ENCODE measurements at regions not wholly inside any gene's neighbourhood (a gene's known extent, or its start where the extent isn't known, plus 50 kb on each side); places are given as distances from the start of the nearest gene placed in this dataset.
"Not testable (repeated sequence)": the region's sequence is repeated elsewhere in the genome, so short reads cannot be mapped to it uniquely, and the experiment has no call there.

DNA sequence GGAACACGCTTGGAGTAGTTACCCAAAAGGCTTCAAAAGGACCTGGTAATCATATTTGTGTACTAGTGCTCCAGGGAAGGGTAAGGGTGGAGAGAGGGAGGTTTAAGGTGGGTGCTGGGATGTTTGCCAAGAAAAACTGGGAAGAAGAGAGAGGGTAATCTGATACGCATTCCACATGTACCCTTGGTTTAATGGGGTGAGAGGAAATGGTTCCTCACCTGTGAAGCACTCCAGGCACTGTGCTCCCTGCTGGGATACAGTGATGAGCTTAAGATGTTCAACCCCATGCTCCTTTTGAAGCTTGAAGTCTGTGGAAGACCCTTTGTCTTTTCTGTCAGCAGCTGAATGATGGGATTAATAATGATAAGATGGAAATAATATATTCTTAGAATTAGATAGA, 98.4 kb downstream of the COX7C start:
- H3K4me1 ChIP-seq (ENCODE audit: control insufficient read depth in 3 of 3, insufficient read depth in 3 of 3, low read length in 3 of 3): no peaks in the 10 kb centered on the region
- H3K9ac ChIP-seq (ENCODE audit: low read depth in 1 of 3, low read length in 3 of 3): no peak overlapping the region
- no peaks in the 10 kb centered on the region for H3K9me3 ChIP-seq (ENCODE audit: control insufficient read depth in 3 of 3, low read length in 3 of 3)
- no peak overlapping the region for H3K4me3 ChIP-seq (ENCODE audit: low read length in 3 of 3)
- no peaks in the 10 kb centered on the region for H3K27me3 ChIP-seq (ENCODE audit: control insufficient read depth in 3 of 3, insufficient read depth in 3 of 3, low read length in 3 of 3)
- no peaks in the 10 kb centered on the region for H3K36me3 ChIP-seq (ENCODE audit: control insufficient read depth in 3 of 3, insufficient read depth in 3 of 3, low read length in 3 of 3)
- no peak overlapping the region for H3K27ac ChIP-seq (ENCODE audit: low read depth, low read length)

- H3K9me3 ChIP-seq (ENCODE audit: control insufficient read depth in 3 of 3, low read length in 3 of 3); H3K36me3 ChIP-seq (ENCODE audit: control insufficient read depth in 3 of 3, insufficient read depth in 3 of 3, low read length in 3 of 3); H3K4me3 ChIP-seq (ENCODE audit: low read length in 3 of 3); H3K27ac ChIP-seq (ENCODE audit: low read depth, low read length); H3K27me3 ChIP-seq (ENCODE audit: control insufficient read depth in 3 of 3, insufficient read depth in 3 of 3, low read length in 3 of 3); H3K4me1 ChIP-seq (ENCODE audit: control insufficient read depth in 3 of 3, insufficient read depth in 3 of 3, low read length in 3 of 3); H3K9ac ChIP-seq (ENCODE audit: low read depth in 1 of 3, low read length in 3 of 3): not testable (repeated sequence)
Measured at GRCh38 chr5:86731319-86732117, 113.8 kb downstream of the COX7C start.

GRCh38 chr5:86735370-86735769, 117.6 kb downstream of the COX7C start:
- Histone ChIP-seq H3K27ac (ENCODE audit: low read depth, low read length) (no peak overlapping the region), H3K9ac (ENCODE audit: low read depth in 1 of 3, low read length in 3 of 3) (no peak overlapping the region), H3K36me3 (ENCODE audit: control insufficient read depth in 3 of 3, insufficient read depth in 3 of 3, low read length in 3 of 3) (no peaks in the 10 kb centered on the region), H3K4me3 (ENCODE audit: low read length in 3 of 3) (no peak overlapping the region), H3K27me3 (ENCODE audit: control insufficient read depth in 3 of 3, insufficient read depth in 3 of 3, low read length in 3 of 3) (no peaks in the 10 kb centered on the region), H3K4me1 (ENCODE audit: control insufficient read depth in 3 of 3, insufficient read depth in 3 of 3, low read length in 3 of 3) (no peaks in the 10 kb centered on the region), H3K9me3 (ENCODE audit: control insufficient read depth in 3 of 3, low read length in 3 of 3) (peaks cover 0 to 5% (median 0%) of the 10 kb centered on the region in 3 donors)

- no peak overlapping the region for H3K27ac ChIP-seq (ENCODE audit: low read depth, low read length)
- H3K9me3 ChIP-seq (ENCODE audit: control insufficient read depth in 3 of 3, low read length in 3 of 3): peaks cover 0 to 5% (median 0%) of the 10 kb centered on the region in 3 donors
- no peaks in the 10 kb centered on the region for H3K36me3 ChIP-seq (ENCODE audit: control insufficient read depth in 3 of 3, insufficient read depth in 3 of 3, low read length in 3 of 3)
- no peaks in the 10 kb centered on the region for H3K4me1 ChIP-seq (ENCODE audit: control insufficient read depth in 3 of 3, insufficient read depth in 3 of 3, low read length in 3 of 3)
- H3K4me3 ChIP-seq (ENCODE audit: low read length in 3 of 3): no peak overlapping the region
- H3K9ac ChIP-seq (ENCODE audit: low read depth in 1 of 3, low read length in 3 of 3): no peak overlapping the region
- H3K27me3 ChIP-seq (ENCODE audit: control insufficient read depth in 3 of 3, insufficient read depth in 3 of 3, low read length in 3 of 3): no peaks in the 10 kb centered on the region
Measured at GRCh38 chr5:86737579-86737978, 119.8 kb downstream of the COX7C start.

- H3K4me3 ChIP-seq (ENCODE audit: low read length in 3 of 3): no peak overlapping the region
- no peaks in the 10 kb centered on the region for H3K36me3 ChIP-seq (ENCODE audit: control insufficient read depth in 3 of 3, insufficient read depth in 3 of 3, low read length in 3 of 3)
- no peak overlapping the region for H3K27ac ChIP-seq (ENCODE audit: low read depth, low read length)
- H3K9me3 ChIP-seq (ENCODE audit: control insufficient read depth in 3 of 3, low read length in 3 of 3): no peaks in the 10 kb centered on the region
- H3K4me1 ChIP-seq (ENCODE audit: control insufficient read depth in 3 of 3, insufficient read depth in 3 of 3, low read length in 3 of 3): no peaks in the 10 kb centered on the region
- H3K27me3 ChIP-seq (ENCODE audit: control insufficient read depth in 3 of 3, insufficient read depth in 3 of 3, low read length in 3 of 3): no peaks in the 10 kb centered on the region
- no peak overlapping the region for H3K9ac ChIP-seq (ENCODE audit: low read depth in 1 of 3, low read length in 3 of 3)
Measured at GRCh38 chr5:86748538-86749105, 130.9 kb downstream of the COX7C start.

- no peak overlapping the region for H3K9ac ChIP-seq (ENCODE audit: low read depth in 1 of 3, low read length in 3 of 3)
Measured at GRCh38 chr5:86749841-86750240, 132.1 kb downstream of the COX7C start.

DNA sequence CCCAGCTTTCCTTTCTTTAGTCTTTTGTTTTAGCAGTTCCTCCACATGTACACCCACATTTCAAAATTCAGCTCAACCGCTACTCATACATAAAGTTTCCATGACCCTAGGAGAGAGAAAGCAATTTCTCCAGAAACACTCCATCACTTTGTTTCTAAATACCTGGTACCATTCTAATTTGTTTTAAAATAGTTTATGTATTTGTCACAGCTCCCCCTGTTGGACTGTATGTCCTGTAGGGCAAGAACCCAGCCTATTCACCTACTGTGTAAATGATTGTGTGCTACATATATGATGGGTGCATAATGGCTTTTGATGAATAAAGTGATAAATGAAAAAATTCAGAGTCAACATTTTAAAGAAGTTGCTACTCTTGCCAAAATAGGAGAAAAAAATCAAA, 139.1 kb downstream of the COX7C start:
- H3K9ac ChIP-seq (ENCODE audit: low read depth in 1 of 3, low read length in 3 of 3): no peak overlapping the region
- H3K9me3 ChIP-seq (ENCODE audit: control insufficient read depth in 3 of 3, low read length in 3 of 3): no peaks in the 10 kb centered on the region
- no peaks in the 10 kb centered on the region for H3K27me3 ChIP-seq (ENCODE audit: control insufficient read depth in 3 of 3, insufficient read depth in 3 of 3, low read length in 3 of 3)
- H3K36me3 ChIP-seq (ENCODE audit: control insufficient read depth in 3 of 3, insufficient read depth in 3 of 3, low read length in 3 of 3): no peaks in the 10 kb centered on the region
- H3K4me3 ChIP-seq (ENCODE audit: low read length in 3 of 3): no peak overlapping the region
- H3K27ac ChIP-seq (ENCODE audit: low read depth, low read length): no peak overlapping the region
- H3K4me1 ChIP-seq (ENCODE audit: control insufficient read depth in 3 of 3, insufficient read depth in 3 of 3, low read length in 3 of 3): no peaks in the 10 kb centered on the region

More at GRCh38 chr5:86749841-86750240, 132.1 kb downstream of the COX7C start:
- Histone ChIP-seq H3K27ac (ENCODE audit: low read depth, low read length) (no peak overlapping the region), H3K9me3 (ENCODE audit: control insufficient read depth in 3 of 3, low read length in 3 of 3) (no peaks in the 10 kb centered on the region), H3K4me3 (ENCODE audit: low read length in 3 of 3) (no peak overlapping the region), H3K36me3 (ENCODE audit: control insufficient read depth in 3 of 3, insufficient read depth in 3 of 3, low read length in 3 of 3) (no peaks in the 10 kb centered on the region), H3K4me1 (ENCODE audit: control insufficient read depth in 3 of 3, insufficient read depth in 3 of 3, low read length in 3 of 3) (no peaks in the 10 kb centered on the region), H3K27me3 (ENCODE audit: control insufficient read depth in 3 of 3, insufficient read depth in 3 of 3, low read length in 3 of 3) (no peaks in the 10 kb centered on the region)

- Histone ChIP-seq H3K9ac (ENCODE audit: low read depth in 1 of 3, low read length in 3 of 3) (no peak overlapping the region), H3K27me3 (ENCODE audit: control insufficient read depth in 3 of 3, insufficient read depth in 3 of 3, low read length in 3 of 3) (no peaks in the 10 kb centered on the region), H3K4me1 (ENCODE audit: control insufficient read depth in 3 of 3, insufficient read depth in 3 of 3, low read length in 3 of 3) (no peaks in the 10 kb centered on the region), H3K4me3 (ENCODE audit: low read length in 3 of 3) (no peak overlapping the region), H3K9me3 (ENCODE audit: control insufficient read depth in 3 of 3, low read length in 3 of 3) (no peaks in the 10 kb centered on the region), H3K27ac (ENCODE audit: low read depth, low read length) (no peak overlapping the region), H3K36me3 (ENCODE audit: control insufficient read depth in 3 of 3, insufficient read depth in 3 of 3, low read length in 3 of 3) (no peaks in the 10 kb centered on the region)
Measured at GRCh38 chr5:86757824-86758223, 140.1 kb downstream of the COX7C start.

- H3K27ac ChIP-seq (ENCODE audit: low read depth, low read length): no peak overlapping the region
- no peaks in the 10 kb centered on the region for H3K27me3 ChIP-seq (ENCODE audit: control insufficient read depth in 3 of 3, insufficient read depth in 3 of 3, low read length in 3 of 3)
- no peaks in the 10 kb centered on the region for H3K36me3 ChIP-seq (ENCODE audit: control insufficient read depth in 3 of 3, insufficient read depth in 3 of 3, low read length in 3 of 3)
- no peak overlapping the region for H3K9ac ChIP-seq (ENCODE audit: low read depth in 1 of 3, low read length in 3 of 3)
- no peaks in the 10 kb centered on the region for H3K9me3 ChIP-seq (ENCODE audit: control insufficient read depth in 3 of 3, low read length in 3 of 3)
- no peak overlapping the region for H3K4me3 ChIP-seq (ENCODE audit: low read length in 3 of 3)
- H3K4me1 ChIP-seq (ENCODE audit: control insufficient read depth in 3 of 3, insufficient read depth in 3 of 3, low read length in 3 of 3): no peaks in the 10 kb centered on the region
Measured at GRCh38 chr5:86760661-86761060, 142.9 kb downstream of the COX7C start.

DNA sequence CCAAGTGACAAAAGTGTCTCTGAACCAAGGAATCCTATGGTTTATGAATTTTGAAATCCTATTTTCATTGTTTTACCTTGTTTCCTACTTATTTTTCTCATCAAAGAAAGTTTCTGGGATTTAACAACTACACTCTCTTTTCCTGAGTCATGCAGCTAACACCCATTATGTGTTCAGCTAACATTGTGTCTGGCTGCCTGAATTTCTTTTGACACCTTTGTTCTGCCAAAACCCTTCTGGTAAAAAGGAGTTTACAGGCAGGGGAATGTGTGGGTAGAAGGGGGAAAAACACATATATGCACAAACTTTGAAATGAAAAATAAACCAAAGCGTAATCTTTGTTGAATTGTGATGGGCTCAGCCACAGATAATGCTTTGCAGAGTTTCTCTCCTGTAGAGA, 146.2 kb downstream of the COX7C start:
- H3K36me3 ChIP-seq (ENCODE audit: control insufficient read depth in 3 of 3, insufficient read depth in 3 of 3, low read length in 3 of 3): no peaks in the 10 kb centered on the region
- H3K27me3 ChIP-seq (ENCODE audit: control insufficient read depth in 3 of 3, insufficient read depth in 3 of 3, low read length in 3 of 3): no peaks in the 10 kb centered on the region
- no peaks in the 10 kb centered on the region for H3K4me1 ChIP-seq (ENCODE audit: control insufficient read depth in 3 of 3, insufficient read depth in 3 of 3, low read length in 3 of 3)
- H3K9me3 ChIP-seq (ENCODE audit: control insufficient read depth in 3 of 3, low read length in 3 of 3): no peaks in the 10 kb centered on the region
- no peak overlapping the region for H3K4me3 ChIP-seq (ENCODE audit: low read length in 3 of 3)
- H3K27ac ChIP-seq (ENCODE audit: low read depth, low read length): no peak overlapping the region
- no peak overlapping the region for H3K9ac ChIP-seq (ENCODE audit: low read depth in 1 of 3, low read length in 3 of 3)

Measured in skeletal muscle tissue (tissue), 3 donors.